Right atrium auricular region (tissue), 2 donors: ENCODE measurements at regions not wholly inside any gene's neighbourhood (a gene's known extent, or its start where the extent isn't known, plus 50 kb on each side); places are given as distances from the start of the nearest gene placed in this dataset.

ENCODE experiments used
- DNase-seq: peaks from one replicate; pipeline ENCODE4 v3.0.0-alpha.2; 2019; ENCODE audit warnings: low spot score
- H3K27ac ChIP-seq, 2 donors: fragments of 200-600 bp; sonication (generic); 1 replicate in 1 of 2; 2 replicates in 1 of 2; pipeline ENCODE4 v1.5.1; 2016 to 2019
- H3K27me3 ChIP-seq, 2 donors: fragments of 200-600 bp; sonication (generic); one replicate each; pipeline versions ENCODE4 v1.5.1 to v1.6.0; 2017 to 2019
- H3K36me3 ChIP-seq: fragments of 200-600 bp; sonication (generic); one replicate; pipeline ENCODE4 v1.5.1; 2016
- H3K4me1 ChIP-seq, 2 donors: fragments of 200-600 bp; sonication (generic); one replicate each; pipeline versions ENCODE4 v1.5.1 to v1.6.0; 2017 to 2019
- H3K4me3 ChIP-seq, 2 donors: fragments of 200-600 bp; sonication (generic); 1 replicate in 1 of 2; 2 replicates in 1 of 2; pipeline ENCODE4 v1.5.1; 2017 to 2019; ENCODE audit warnings: mild to moderate bottlenecking in 1 of 2, moderate library complexity in 1 of 2
- H3K9me3 ChIP-seq, 2 donors: fragments of 200-600 bp; sonication (generic); one replicate each; pipeline ENCODE4 v1.5.1; 2019
- TF ChIP-seq, protein P1 (sequence below), 2 donors: fragments of 200-600 bp; sonication (generic); IDR thresholded peaks; one replicate each; pipeline ENCODE4 v1.5.1; 2019; ENCODE audit warnings: antibody characterized with exemption in 2 of 2

DNA sequence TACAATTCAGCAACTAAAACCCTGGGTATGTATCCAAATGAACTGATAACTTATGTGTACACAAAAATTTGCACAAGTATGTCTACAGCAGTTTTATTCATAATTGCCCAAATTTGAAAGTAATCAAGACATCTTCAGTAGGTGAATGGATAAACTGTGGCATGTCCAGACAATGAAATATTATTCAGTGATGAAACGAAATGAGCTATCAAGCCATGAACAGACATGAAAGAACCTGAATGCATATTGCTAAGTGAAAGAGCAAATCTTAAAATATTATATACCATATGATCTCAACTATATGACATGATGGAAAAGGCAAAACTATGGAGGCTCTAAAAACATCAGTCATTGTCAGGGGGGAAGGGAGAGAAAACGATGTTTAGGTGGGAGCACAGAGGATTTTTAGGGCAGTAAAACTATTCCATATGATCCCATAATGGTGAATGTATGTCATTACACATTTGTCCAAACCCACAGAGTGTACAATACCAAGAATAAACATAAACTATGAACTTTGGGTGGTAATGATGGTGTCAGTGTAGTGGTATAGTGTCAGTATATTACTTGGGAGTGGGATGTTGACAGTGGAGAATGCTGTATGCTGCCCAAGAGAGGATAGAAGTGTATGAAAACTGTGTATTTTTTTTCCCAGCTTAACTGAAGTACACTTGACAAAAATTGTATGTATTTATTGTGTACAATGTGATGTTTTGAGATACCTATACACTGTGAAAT, 92.8 kb upstream of the PPP2R5A start:
- Histone ChIP-seq H3K4me1 (peaks cover 0 to 15% of the 10 kb centered on the region in 2 donors), H3K4me3 (no peak overlapping the region), H3K27ac (no peak overlapping the region), H3K27me3 (no peaks in the 10 kb centered on the region), H3K36me3 (no peaks in the 10 kb centered on the region), H3K9me3 (no peaks in the 10 kb centered on the region)
- no peak for DNase-seq
- TF ChIP-seq, protein P1, sequence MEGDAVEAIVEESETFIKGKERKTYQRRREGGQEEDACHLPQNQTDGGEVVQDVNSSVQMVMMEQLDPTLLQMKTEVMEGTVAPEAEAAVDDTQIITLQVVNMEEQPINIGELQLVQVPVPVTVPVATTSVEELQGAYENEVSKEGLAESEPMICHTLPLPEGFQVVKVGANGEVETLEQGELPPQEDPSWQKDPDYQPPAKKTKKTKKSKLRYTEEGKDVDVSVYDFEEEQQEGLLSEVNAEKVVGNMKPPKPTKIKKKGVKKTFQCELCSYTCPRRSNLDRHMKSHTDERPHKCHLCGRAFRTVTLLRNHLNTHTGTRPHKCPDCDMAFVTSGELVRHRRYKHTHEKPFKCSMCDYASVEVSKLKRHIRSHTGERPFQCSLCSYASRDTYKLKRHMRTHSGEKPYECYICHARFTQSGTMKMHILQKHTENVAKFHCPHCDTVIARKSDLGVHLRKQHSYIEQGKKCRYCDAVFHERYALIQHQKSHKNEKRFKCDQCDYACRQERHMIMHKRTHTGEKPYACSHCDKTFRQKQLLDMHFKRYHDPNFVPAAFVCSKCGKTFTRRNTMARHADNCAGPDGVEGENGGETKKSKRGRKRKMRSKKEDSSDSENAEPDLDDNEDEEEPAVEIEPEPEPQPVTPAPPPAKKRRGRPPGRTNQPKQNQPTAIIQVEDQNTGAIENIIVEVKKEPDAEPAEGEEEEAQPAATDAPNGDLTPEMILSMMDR (IDR thresholded peaks at IDR 0.05), result no peak

DNA sequence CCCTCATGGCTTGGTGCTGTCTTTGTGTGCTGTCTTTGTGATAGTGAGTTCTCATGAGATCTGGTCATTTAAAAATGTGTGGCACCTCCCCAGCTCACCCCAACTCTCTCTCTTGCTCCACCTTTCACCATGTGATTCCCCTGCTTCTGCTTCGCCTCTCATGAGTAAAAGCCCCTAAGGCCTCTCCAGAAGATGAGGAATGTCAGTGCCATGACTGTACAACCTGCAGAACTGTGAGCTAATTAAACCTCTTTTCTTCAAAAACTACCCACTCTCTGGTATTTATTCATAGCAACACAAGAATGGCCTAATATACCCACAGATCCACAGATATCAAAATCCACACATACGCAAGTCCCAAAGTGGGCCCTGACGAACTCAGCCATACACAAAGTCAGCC, 88.9 kb upstream of the PPP2R5A start:
- no peak for DNase-seq

DNA sequence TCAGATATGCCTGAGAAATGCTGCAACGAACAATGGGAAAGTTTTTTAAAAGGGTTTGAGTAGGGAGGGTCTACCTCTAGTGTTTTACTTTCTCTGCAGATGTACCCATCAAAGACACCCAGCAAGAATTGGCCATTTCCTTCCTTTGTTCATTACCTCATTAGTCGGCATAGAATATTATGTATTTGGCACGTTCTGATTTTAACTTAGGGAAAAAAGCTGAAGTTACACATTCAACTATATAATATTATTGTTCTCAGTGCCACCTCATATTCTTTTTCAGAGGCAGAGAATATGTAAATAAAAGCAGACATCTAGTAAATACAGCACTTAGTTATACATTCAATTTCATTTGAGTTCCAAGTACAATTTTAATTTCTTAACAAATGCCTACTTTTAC, 83.7 kb upstream of the PPP2R5A start:
- Histone ChIP-seq H3K4me3 (no peak overlapping the region), H3K27me3 (no peaks in the 10 kb centered on the region), H3K9me3 (peaks cover 0 to 5% of the 10 kb centered on the region in 2 donors), H3K4me1 (no peaks in the 10 kb centered on the region), H3K36me3 (no peaks in the 10 kb centered on the region), H3K27ac (no peak overlapping the region)
- no peak for DNase-seq
- TF ChIP-seq, protein P1 (IDR thresholded peaks at IDR 0.05), result no peak

More for the DNA sequence above, 88.9 kb upstream of the PPP2R5A start:
- Histone ChIP-seq H3K36me3 (no peaks in the 10 kb centered on the region), H3K27ac (no peak overlapping the region), H3K27me3 (no peaks in the 10 kb centered on the region), H3K4me3 (no peak overlapping the region), H3K9me3 (peaks cover 0 to 5% of the 10 kb centered on the region in 2 donors), H3K4me1 (no peaks in the 10 kb centered on the region)
- TF ChIP-seq, protein P1 (IDR thresholded peaks at IDR 0.05), result no peak

DNA sequence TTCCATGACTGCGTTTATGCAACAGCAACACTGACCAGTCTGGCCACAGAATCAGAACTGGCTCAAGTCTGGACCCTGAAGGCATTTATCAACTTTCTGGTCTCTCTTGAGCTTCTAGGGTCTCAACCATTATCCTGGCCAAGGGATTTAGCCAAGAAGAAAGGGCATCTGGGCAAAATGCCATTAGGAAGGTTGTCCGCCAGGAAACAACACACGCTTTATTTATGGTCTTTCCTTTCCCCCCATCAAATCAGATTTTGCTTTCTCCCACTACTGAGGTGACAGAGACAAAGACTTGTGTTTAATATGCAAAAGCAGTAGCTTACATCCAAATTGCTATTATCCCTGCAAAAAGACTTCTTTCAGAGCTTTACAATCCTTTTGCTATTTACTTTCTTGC, 81.6 kb upstream of the PPP2R5A start:
- TF ChIP-seq, protein P1 (IDR thresholded peaks at IDR 0.05), result no peak
- Histone ChIP-seq H3K9me3 (peaks cover 0 to 5% of the 10 kb centered on the region in 2 donors), H3K27me3 (no peaks in the 10 kb centered on the region), H3K4me1 (no peaks in the 10 kb centered on the region), H3K27ac (no peak overlapping the region), H3K4me3 (no peak overlapping the region), H3K36me3 (no peaks in the 10 kb centered on the region)
- DNase-seq, result no peak

DNA sequence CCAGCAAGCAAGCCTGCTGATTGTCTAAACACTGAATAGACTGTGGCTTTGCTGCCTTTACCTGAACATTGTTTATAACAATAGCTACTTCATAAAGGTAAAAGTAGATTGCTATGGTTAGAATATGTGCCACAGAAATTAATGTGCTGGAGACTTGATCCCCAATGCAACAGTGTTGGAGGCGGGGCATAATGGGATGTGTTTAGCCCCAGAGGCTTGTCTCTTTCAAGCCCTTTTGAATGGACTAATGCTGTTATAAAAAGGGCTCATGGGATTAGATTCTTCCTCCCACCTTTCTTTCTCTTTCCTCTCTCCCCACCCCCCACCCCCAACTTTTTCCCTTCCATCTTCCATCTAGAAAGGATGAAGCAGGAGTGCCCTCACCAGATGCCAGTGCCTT, 80.2 kb upstream of the PPP2R5A start:
- Histone ChIP-seq H3K36me3 (no peaks in the 10 kb centered on the region), H3K4me3 (no peak overlapping the region), H3K27me3 (no peaks in the 10 kb centered on the region), H3K9me3 (peaks cover 0 to 5% of the 10 kb centered on the region in 2 donors), H3K4me1 (no peaks in the 10 kb centered on the region), H3K27ac (no peak overlapping the region)
- no peak for DNase-seq
- TF ChIP-seq, protein P1 (IDR thresholded peaks at IDR 0.05), result no peak

DNA sequence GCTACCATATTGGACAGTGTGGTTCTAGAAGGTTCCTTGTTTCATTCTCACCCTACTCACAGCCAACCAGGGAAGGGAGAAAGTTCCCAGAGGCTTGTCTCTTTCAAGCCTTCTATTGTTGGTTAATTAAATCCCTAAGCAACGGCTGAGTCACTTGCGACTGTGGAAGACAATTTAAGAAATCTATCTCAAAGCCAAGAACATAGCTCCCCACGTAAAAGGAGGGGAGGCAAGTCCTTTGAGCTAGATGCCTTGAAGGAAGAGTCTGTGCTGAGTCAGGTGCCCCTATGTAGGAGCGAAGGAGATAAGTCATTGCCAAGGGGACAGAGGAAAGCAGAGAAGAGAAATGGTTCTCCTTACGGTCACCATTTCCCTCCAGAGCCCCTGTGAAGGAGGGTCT, 79.4 kb upstream of the PPP2R5A start:
- Histone ChIP-seq H3K36me3 (no peaks in the 10 kb centered on the region), H3K27ac (no peak overlapping the region), H3K4me3 (no peak overlapping the region), H3K4me1 (no peaks in the 10 kb centered on the region), H3K27me3 (no peaks in the 10 kb centered on the region), H3K9me3 (no peaks in the 10 kb centered on the region)
- TF ChIP-seq, protein P1 (IDR thresholded peaks at IDR 0.05), result no peak
- DNase-seq, result no peak
